OCI-LY3 (cell line): ENCODE measurements at regions not wholly inside any gene's neighbourhood (a gene's known extent, or its start where the extent isn't known, plus 50 kb on each side); places are given as distances from the start of the nearest gene placed in this dataset.

Experiments
- H2AFZ ChIP-seq: fragments of 200-600, 300-600 bp; shearing (Covaris generic); 2 replicates; pipeline ENCODE4 v1.6.0; 2014; ENCODE audit warnings: antibody characterized with exemption, low read depth, low read length
- H3K27ac ChIP-seq: fragments of 200-600, 300-600 bp; sonication (generic); 2 replicates; pipeline ENCODE4 v1.5.1; 2014; ENCODE audit warnings: mild to moderate bottlenecking, low read length, moderate library complexity, mixed read lengths
- H3K27me3 ChIP-seq: fragments of 200-600, 300-600 bp; sonication (generic); 2 replicates; pipeline ENCODE4 v1.6.1; 2014; ENCODE audit warnings: low read depth, low read length, mixed read lengths
- H3K36me3 ChIP-seq: fragments of 200-600, 300-600 bp; sonication (generic); replicated peaks from 2 replicates; pipeline ENCODE3; 2014; ENCODE audit warnings: low read depth, low read length, mixed read lengths
- H3K4me1 ChIP-seq: fragments of 300-600, 200-600 bp; sonication (generic); 2 replicates; pipeline ENCODE4 v1.6.1; 2014; ENCODE audit warnings: low read length, mixed read lengths
- H3K4me2 ChIP-seq: fragments of 200-600, 300-600 bp; sonication (generic); 2 replicates; pipeline ENCODE4 v1.6.1; 2014; ENCODE audit warnings: low read length, mixed read lengths
- H3K4me3 ChIP-seq: fragments of 300-600, 200-600 bp; sonication (generic); 2 replicates; pipeline ENCODE4 v1.5.1; 2014; ENCODE audit warnings: antibody characterized with exemption, mild to moderate bottlenecking, low read length, moderate library complexity
- H3K79me2 ChIP-seq: fragments of 300-600, 200-600 bp; shearing (Covaris generic); 2 replicates; pipeline ENCODE4 v1.6.1; 2014; ENCODE audit warnings: mild to moderate bottlenecking, low read length, mixed read lengths
- H3K9ac ChIP-seq: fragments of 300-600, 200-600 bp; shearing (Covaris generic); 2 replicates; pipeline ENCODE4 v1.6.0; 2014; ENCODE audit warnings: mild to moderate bottlenecking, low read length, moderate library complexity
- H3K9me3 ChIP-seq: fragments of 200-600, 300-600 bp; shearing (Covaris generic); 2 replicates; pipeline ENCODE4 v1.6.1; 2014; ENCODE audit warnings: low read length, mixed read lengths; ENCODE audit not compliant: insufficient read depth
- H4K20me1 ChIP-seq: fragments of 200-600, 300-600 bp; sonication (generic); 2 replicates; pipeline ENCODE4 v1.6.1; 2016; ENCODE audit warnings: low read length, mixed read lengths; ENCODE audit not compliant: insufficient read depth
- EZH2phosphoT487 ChIP-seq: fragments of 200-600 bp; shearing (Covaris generic); IDR thresholded peaks from 2 replicates; pipeline ENCODE4 v1.6.1; 2018; ENCODE audit warnings: antibody characterized with exemption, mixed run types, low read depth
- TF ChIP-seq, protein P1 (sequence below): fragments of 200-600, 300-600 bp; sonication (generic); IDR thresholded peaks from 2 replicates; pipeline ENCODE4 v1.5.1; 2014; ENCODE audit warnings: antibody characterized with exemption, low read length, low read depth

DNA sequence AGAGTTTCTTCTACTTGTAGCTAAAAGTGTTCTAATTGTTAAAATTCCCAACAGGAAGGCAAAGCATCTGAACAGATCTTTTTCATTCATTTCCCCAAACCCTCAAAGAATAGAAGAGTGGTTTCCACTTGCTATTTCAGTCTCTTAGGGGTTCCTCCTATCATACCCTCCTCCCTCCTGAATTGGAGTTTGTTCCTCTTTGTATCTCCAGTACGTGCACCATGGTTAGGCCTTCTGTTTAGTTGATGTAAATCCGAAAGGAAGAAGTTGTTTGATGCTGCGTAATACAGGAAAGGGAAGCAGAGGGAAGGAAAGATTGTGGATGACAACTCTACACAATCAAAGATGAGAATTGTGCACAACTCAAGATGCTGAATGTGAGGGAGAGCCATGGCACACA lies 303.6 kb downstream of the PIK3R1 start:
- Histone ChIP-seq H3K4me2 (no peak overlapping the region), H3K79me2 (no peaks in the 10 kb centered on the region), H3K27ac (no peak overlapping the region), H4K20me1 (no peaks in the 10 kb centered on the region), H2AFZ (no peak overlapping the region), H3K36me3 (no peaks in the 10 kb centered on the region), H3K4me1 (no peaks in the 10 kb centered on the region), H3K4me3 (no peak overlapping the region), H3K27me3 (no peaks in the 10 kb centered on the region), H3K9ac (no peak overlapping the region), H3K9me3 (no peaks in the 10 kb centered on the region)
- TF ChIP-seq, protein P1, sequence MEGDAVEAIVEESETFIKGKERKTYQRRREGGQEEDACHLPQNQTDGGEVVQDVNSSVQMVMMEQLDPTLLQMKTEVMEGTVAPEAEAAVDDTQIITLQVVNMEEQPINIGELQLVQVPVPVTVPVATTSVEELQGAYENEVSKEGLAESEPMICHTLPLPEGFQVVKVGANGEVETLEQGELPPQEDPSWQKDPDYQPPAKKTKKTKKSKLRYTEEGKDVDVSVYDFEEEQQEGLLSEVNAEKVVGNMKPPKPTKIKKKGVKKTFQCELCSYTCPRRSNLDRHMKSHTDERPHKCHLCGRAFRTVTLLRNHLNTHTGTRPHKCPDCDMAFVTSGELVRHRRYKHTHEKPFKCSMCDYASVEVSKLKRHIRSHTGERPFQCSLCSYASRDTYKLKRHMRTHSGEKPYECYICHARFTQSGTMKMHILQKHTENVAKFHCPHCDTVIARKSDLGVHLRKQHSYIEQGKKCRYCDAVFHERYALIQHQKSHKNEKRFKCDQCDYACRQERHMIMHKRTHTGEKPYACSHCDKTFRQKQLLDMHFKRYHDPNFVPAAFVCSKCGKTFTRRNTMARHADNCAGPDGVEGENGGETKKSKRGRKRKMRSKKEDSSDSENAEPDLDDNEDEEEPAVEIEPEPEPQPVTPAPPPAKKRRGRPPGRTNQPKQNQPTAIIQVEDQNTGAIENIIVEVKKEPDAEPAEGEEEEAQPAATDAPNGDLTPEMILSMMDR, result no peak
- no peak for TF ChIP-seq EZH2phosphoT487

GRCh38 chr5:68521776-68522175 lies 306.2 kb downstream of the PIK3R1 start:
- H3K27me3 ChIP-seq, result no peaks in the 10 kb centered on the region
- H4K20me1 ChIP-seq, result no peaks in the 10 kb centered on the region
- H3K9ac ChIP-seq, result no peak overlapping the region
- no peak overlapping the region for H3K4me3 ChIP-seq
- no peaks in the 10 kb centered on the region for H3K9me3 ChIP-seq
- H3K27ac ChIP-seq, result no peak overlapping the region
- H3K79me2 ChIP-seq, result no peaks in the 10 kb centered on the region
- H3K4me2 ChIP-seq, result no peak overlapping the region
- H3K4me1 ChIP-seq, result no peaks in the 10 kb centered on the region
- TF ChIP-seq, protein P1, result no peak
- TF ChIP-seq EZH2phosphoT487, result no peak
- no peaks in the 10 kb centered on the region for H3K36me3 ChIP-seq
- H2AFZ ChIP-seq, result no peak overlapping the region

GRCh38 chr5:68522863-68523262 lies 307.3 kb downstream of the PIK3R1 start:
- Histone ChIP-seq H3K4me1 (no peaks in the 10 kb centered on the region), H2AFZ (no peak overlapping the region), H3K36me3 (no peaks in the 10 kb centered on the region), H3K79me2 (no peaks in the 10 kb centered on the region), H4K20me1 (no peaks in the 10 kb centered on the region), H3K9me3 (no peaks in the 10 kb centered on the region), H3K27ac (no peak overlapping the region), H3K4me3 (no peak overlapping the region), H3K27me3 (no peaks in the 10 kb centered on the region), H3K4me2 (no peak overlapping the region), H3K9ac (no peak overlapping the region)
- TF ChIP-seq, protein P1, result no peak
- no peak for TF ChIP-seq EZH2phosphoT487

DNA sequence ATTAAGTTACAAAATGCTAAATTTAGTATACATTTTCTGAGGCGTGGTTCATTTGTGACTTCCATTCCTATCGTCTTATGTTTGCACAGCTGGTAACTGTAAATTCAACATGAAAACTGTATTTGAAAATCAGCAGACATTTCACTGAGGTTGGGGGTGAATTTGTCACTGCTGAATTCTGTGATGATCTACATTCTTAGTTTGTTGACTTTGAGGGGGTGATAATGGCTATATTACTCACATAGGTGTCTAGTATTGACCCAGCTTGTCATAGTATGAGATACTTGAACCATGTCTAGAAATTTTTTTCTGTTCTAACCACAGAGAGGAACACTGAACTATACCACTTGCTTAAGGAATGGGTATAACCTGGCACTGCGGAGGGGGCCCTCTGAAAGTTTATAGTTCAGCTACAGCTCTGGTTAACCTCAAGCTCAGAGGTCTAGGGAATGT lies 313.3 kb downstream of the PIK3R1 start:
- Histone ChIP-seq H3K4me2 (no peak overlapping the region), H3K9ac (no peak overlapping the region), H3K4me3 (no peak overlapping the region), H3K27me3 (no peaks in the 10 kb centered on the region), H3K4me1 (no peaks in the 10 kb centered on the region), H2AFZ (no peak overlapping the region), H3K36me3 (no peaks in the 10 kb centered on the region), H3K9me3 (no peaks in the 10 kb centered on the region), H4K20me1 (no peaks in the 10 kb centered on the region), H3K79me2 (no peaks in the 10 kb centered on the region), H3K27ac (no peak overlapping the region)
- TF ChIP-seq, protein P1, result no peak
- TF ChIP-seq EZH2phosphoT487, result no peak
